Smooth muscle cell (in vitro differentiated cells): ENCODE measurements at regions not wholly inside any gene's neighbourhood (a gene's known extent, or its start where the extent isn't known, plus 50 kb on each side); places are given as distances from the start of the nearest gene placed in this dataset.

ENCODE experiments used
- DNase-seq: peaks from one replicate; lab custom pipeline; 2025; ENCODE audit not compliant: unreplicated experiment; lab: John Stamatoyannopoulos, UW
- H2AFZ ChIP-seq: fragments of 200-600 bp; sonication (generic); 2 replicates; pipeline ENCODE4 v1.6.0; 2016; ENCODE audit warnings: antibody characterized with exemption, low read depth, mild to moderate bottlenecking
- H3F3A ChIP-seq: fragments of 200-600 bp; sonication (generic); 2 replicates; pipeline ENCODE4 v1.6.0; 2017; ENCODE audit warnings: antibody characterized with exemption, low read depth
- H3K27ac ChIP-seq: fragments of 200-600 bp; sonication (generic); 2 replicates; pipeline ENCODE4 v1.5.1; 2016; ENCODE audit warnings: low read depth, mild to moderate bottlenecking
- H3K27me3 ChIP-seq: fragments of 200-600 bp; sonication (generic); 2 replicates; pipeline ENCODE4 v1.6.1; 2016; ENCODE audit warnings: low read depth, mild to moderate bottlenecking
- H3K36me3 ChIP-seq: fragments of 200-600 bp; sonication (generic); 2 replicates; pipeline ENCODE4 v1.5.1; 2016; ENCODE audit warnings: low read depth
- H3K4me1 ChIP-seq: fragments of 200-600 bp; sonication (generic); 2 replicates; pipeline ENCODE4 v1.5.1; 2016; ENCODE audit warnings: low read depth
- H3K4me2 ChIP-seq: fragments of 200-600 bp; sonication (generic); 2 replicates; pipeline ENCODE4 v1.6.0; 2016; ENCODE audit warnings: mild to moderate bottlenecking
- H3K4me3 ChIP-seq: fragments of 200-600 bp; sonication (generic); 2 replicates; pipeline ENCODE4 v1.5.1; 2016; ENCODE audit warnings: mild to moderate bottlenecking
- H3K79me2 ChIP-seq: fragments of 200-600 bp; sonication (generic); 2 replicates; pipeline ENCODE4 v1.6.0; 2016; ENCODE audit warnings: low read depth, mild to moderate bottlenecking
- H3K9ac ChIP-seq: fragments of 200-600 bp; sonication (generic); 2 replicates; pipeline ENCODE4 v1.6.0; 2016; ENCODE audit warnings: low read depth
- H3K9me3 ChIP-seq: fragments of 200-600 bp; sonication (generic); replicated peaks from 2 replicates; pipeline ENCODE4 v1.5.1; 2016; ENCODE audit warnings: low read depth
- H4K20me1 ChIP-seq: fragments of 200-600 bp; sonication (generic); 2 replicates; pipeline ENCODE4 v1.6.0; 2016; ENCODE audit warnings: low read depth
- WGBS: methylation state at CpG from one replicate; pipeline ENCODE4 v1.1.7; 2016; ENCODE audit warnings: low lambda C conversion rate; 5-methylcytosine and 5-hydroxymethylcytosine counted together
- TF ChIP-seq, protein P1 (sequence below): fragments of 200-600 bp; sonication (generic); IDR thresholded peaks from 2 replicates; pipeline ENCODE4 v1.5.1; 2017; ENCODE audit warnings: borderline replicate concordance, mild to moderate bottlenecking, antibody characterized with exemption; ENCODE audit not compliant: insufficient read depth, poor library complexity, severe bottlenecking

DNA sequence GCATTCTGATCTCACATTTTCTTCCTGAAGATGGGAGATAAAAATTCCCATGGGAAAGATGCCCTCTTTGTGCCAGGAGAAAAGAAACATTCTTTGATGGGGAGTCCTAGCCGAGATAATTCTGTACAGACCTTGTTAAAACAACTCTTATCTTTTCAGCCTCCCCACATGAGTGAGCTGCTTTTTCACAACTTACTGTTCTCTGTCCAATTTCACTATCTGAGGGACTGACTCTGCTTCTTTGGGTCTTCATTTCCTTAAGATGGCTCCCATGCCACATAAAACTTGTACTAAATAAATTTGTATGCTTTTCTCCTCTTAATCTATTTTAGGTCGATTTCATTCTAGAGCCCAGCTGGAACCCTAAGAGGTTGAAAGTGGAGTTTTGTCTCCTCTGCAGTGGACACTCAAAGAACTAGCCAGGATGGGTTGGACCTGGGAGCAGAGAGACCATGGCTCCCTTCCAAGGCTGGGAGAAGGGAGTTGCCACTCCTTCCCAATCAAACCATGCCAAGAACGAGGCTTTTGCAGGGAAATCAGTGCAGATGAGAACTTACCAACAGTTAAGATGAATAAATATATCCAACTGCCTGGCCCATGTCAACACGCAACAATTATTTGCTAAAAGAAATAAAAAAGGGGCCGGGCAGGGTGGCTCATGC, 285.8 kb upstream of the SULF2 start:
- Histone ChIP-seq H3K79me2 (no peaks in the 10 kb centered on the region), H3F3A (no peaks in the 10 kb centered on the region), H3K27me3 (no peaks in the 10 kb centered on the region), H3K9ac (no peak overlapping the region), H3K36me3 (no peaks in the 10 kb centered on the region), H3K4me3 (no peak overlapping the region), H3K27ac (no peak overlapping the region), H2AFZ (no peak overlapping the region), H3K4me1 (no peaks in the 10 kb centered on the region), H3K4me2 (no peak overlapping the region), H3K9me3 (no peaks in the 10 kb centered on the region), H4K20me1 (no peaks in the 10 kb centered on the region)
- WGBS = 79% methylated on average over 5 of the region's 5 CpGs
- TF ChIP-seq, protein P1, sequence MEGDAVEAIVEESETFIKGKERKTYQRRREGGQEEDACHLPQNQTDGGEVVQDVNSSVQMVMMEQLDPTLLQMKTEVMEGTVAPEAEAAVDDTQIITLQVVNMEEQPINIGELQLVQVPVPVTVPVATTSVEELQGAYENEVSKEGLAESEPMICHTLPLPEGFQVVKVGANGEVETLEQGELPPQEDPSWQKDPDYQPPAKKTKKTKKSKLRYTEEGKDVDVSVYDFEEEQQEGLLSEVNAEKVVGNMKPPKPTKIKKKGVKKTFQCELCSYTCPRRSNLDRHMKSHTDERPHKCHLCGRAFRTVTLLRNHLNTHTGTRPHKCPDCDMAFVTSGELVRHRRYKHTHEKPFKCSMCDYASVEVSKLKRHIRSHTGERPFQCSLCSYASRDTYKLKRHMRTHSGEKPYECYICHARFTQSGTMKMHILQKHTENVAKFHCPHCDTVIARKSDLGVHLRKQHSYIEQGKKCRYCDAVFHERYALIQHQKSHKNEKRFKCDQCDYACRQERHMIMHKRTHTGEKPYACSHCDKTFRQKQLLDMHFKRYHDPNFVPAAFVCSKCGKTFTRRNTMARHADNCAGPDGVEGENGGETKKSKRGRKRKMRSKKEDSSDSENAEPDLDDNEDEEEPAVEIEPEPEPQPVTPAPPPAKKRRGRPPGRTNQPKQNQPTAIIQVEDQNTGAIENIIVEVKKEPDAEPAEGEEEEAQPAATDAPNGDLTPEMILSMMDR = no peak
- no peak for DNase-seq

DNA sequence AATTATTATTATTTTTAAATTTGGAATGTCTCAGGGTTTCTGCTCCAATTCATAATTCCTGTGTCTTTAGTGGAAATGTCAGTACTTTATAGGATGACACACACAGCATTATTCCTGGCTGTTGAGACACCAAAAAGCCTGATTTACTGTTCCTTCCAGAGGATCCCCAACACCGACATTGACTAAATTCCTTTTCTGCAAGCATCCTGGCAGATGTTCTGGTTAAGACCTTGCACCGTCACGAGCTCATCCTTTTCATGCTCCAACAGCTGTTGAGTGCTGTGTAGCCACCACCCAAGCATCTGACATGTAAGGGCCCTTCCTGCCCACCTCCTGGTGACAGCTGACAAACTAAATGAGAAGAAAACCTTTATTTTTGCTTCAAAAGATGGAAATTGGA, 284.3 kb upstream of the SULF2 start:
- Histone ChIP-seq H3K36me3 (no peaks in the 10 kb centered on the region), H4K20me1 (no peaks in the 10 kb centered on the region), H3K27me3 (no peaks in the 10 kb centered on the region), H3F3A (peaks cover 6% of the 10 kb centered on the region), H3K4me3 (no peak overlapping the region), H2AFZ (no peak overlapping the region), H3K4me2 (no peak overlapping the region), H3K79me2 (no peaks in the 10 kb centered on the region), H3K4me1 (peaks cover 5% of the 10 kb centered on the region), H3K9ac (no peak overlapping the region), H3K9me3 (no peaks in the 10 kb centered on the region), H3K27ac (no peak overlapping the region)
- TF ChIP-seq, protein P1 = no peak
- DNase-seq = no peak
- WGBS = 78% methylated on average over 3 of the region's 3 CpGs

DNA sequence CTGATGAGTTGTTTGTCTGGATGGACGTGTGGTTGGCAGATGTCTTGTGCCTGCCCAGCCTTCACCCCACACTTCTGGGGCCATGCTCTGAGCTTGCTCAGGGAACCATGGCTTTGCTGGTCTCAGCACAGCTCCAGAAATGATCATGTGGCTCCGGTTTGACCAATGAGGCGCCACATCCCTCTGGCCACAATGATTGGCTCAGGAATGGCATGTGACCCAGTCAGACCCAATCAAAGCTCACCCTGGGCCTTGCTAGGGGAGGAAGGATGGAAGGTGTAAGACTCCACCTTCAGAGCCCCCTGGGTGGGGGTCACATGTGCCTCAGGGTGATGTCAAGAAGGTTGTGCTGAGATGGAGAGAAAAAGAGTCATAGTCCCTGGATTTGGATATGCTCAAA, 281.6 kb upstream of the SULF2 start:
- TF ChIP-seq, protein P1 = no peak
- Histone ChIP-seq H3K4me3 (no peak overlapping the region), H3K79me2 (no peaks in the 10 kb centered on the region), H3K27me3 (no peaks in the 10 kb centered on the region), H2AFZ (no peak overlapping the region), H3K27ac (no peak overlapping the region), H3K4me2 (no peak overlapping the region), H3K9me3 (no peaks in the 10 kb centered on the region), H3K36me3 (no peaks in the 10 kb centered on the region), H3K9ac (no peak overlapping the region), H4K20me1 (no peaks in the 10 kb centered on the region), H3K4me1 (peaks cover 5% of the 10 kb centered on the region), H3F3A (peaks cover 9% of the 10 kb centered on the region)
- DNase-seq = no peak
- WGBS = 96% methylated on average over 3 of the region's 3 CpGs

DNA sequence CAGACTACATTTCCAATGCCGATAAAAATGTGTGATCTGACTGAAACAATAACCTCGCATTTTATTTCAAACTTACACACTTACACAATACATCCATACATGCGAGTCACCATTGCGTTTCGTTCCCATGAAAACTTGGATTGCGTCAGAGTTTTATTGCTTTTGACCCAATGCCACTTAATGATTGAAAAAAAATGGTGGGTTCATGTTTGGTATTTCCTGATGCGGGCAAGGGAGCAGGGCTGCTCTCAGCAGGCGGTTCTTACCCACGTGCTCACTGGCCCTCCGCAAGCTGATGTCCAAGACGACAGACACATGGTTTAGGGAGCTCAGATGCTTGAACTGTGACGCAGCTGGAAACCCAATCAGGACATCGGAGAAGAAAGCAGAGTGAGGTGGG, 281.0 kb upstream of the SULF2 start:
- H3K4me3 ChIP-seq = no peak overlapping the region
- TF ChIP-seq, protein P1 = no peak
- H3K36me3 ChIP-seq = no peaks in the 10 kb centered on the region
- H3K4me1 ChIP-seq = peaks cover 5% of the 10 kb centered on the region
- no peak overlapping the region for H3K27ac ChIP-seq
- 92% methylated on average over 13 of the region's 13 CpGs for WGBS
- H3K9me3 ChIP-seq = no peaks in the 10 kb centered on the region
- peaks cover 9% of the 10 kb centered on the region for H3F3A ChIP-seq
- no peak for DNase-seq
- no peaks in the 10 kb centered on the region for H3K79me2 ChIP-seq
- no peak overlapping the region for H3K4me2 ChIP-seq
- no peak overlapping the region for H2AFZ ChIP-seq
- no peaks in the 10 kb centered on the region for H3K27me3 ChIP-seq
- H4K20me1 ChIP-seq = no peaks in the 10 kb centered on the region
- no peak overlapping the region for H3K9ac ChIP-seq
